ENCODE measurements at regions not wholly inside any gene's neighbourhood (a gene's known extent, or its start where the extent isn't known, plus 50 kb on each side); places are given as distances from the start of the nearest gene placed in this dataset.

DNA sequence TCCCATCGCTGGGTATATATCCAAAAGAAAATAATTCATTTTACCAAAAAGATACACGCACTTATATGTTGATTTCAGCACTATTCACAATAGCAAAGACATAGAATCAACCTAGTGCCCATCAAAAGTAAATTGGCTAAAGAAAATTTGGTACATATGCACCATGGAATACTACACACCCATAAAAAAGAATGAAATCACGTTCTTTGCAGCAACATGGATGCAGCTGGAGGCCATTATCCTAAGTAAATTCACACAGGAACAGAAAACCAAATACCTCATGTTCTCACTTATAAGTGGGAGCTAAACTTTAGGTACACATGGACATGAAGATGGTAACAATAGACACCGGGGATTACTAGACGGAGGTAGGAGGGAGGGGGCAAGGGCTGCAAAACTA, 50.0 kb upstream of the ZNF644 start:
- intact Hi-C loops (cut with micrococcal nuclease; ENCODE audit: unreplicated experiment) = no loop called here
- no TSS peak for BruUV-seq (replicated peaks)
- H3K9me2 ChIP-seq (ENCODE audit: insufficient read depth) = no peaks in the 10 kb centered on the region
- no peaks in the 10 kb centered on the region; the same call in 1 of the 2 replicates for H3K4me1 ChIP-seq (replicated peaks; ENCODE audit: insufficient read depth)
- no peaks in the 10 kb centered on the region for H3K9me3 ChIP-seq (ENCODE audit: insufficient read depth, low read depth)
- no peak overlapping the region for H3K4me2 ChIP-seq
- no peaks in the 10 kb centered on the region for H3K27me3 ChIP-seq (ENCODE audit: insufficient read depth, low read depth)
- no peak overlapping the region for H3K4me3 ChIP-seq
- POLR2A ChIA-PET (ENCODE audit: unreplicated experiment) = no interaction called here
- H3F3A ChIP-seq (ENCODE audit: insufficient read depth, low read depth) = no peaks in the 10 kb centered on the region
- no peak overlapping the region for H3K27ac ChIP-seq
- no peaks in the 10 kb centered on the region for H3K36me3 ChIP-seq (ENCODE audit: low read depth)
- no peaks in the 10 kb centered on the region for H4K20me1 ChIP-seq (ENCODE audit: insufficient read depth)
- DNase-seq = no peak
- CTCF ChIA-PET = no interaction called here
- TF ChIP-seq EZH2 (IDR thresholded peaks at IDR 0.05; ENCODE audit: low read depth) = no peak
- TF ChIP-seq, protein P1, sequence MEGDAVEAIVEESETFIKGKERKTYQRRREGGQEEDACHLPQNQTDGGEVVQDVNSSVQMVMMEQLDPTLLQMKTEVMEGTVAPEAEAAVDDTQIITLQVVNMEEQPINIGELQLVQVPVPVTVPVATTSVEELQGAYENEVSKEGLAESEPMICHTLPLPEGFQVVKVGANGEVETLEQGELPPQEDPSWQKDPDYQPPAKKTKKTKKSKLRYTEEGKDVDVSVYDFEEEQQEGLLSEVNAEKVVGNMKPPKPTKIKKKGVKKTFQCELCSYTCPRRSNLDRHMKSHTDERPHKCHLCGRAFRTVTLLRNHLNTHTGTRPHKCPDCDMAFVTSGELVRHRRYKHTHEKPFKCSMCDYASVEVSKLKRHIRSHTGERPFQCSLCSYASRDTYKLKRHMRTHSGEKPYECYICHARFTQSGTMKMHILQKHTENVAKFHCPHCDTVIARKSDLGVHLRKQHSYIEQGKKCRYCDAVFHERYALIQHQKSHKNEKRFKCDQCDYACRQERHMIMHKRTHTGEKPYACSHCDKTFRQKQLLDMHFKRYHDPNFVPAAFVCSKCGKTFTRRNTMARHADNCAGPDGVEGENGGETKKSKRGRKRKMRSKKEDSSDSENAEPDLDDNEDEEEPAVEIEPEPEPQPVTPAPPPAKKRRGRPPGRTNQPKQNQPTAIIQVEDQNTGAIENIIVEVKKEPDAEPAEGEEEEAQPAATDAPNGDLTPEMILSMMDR (conservative IDR thresholded peaks at IDR 0.05) = no peak
- no peak overlapping the region for H2AFZ ChIP-seq
- no peaks in the 10 kb centered on the region for H3K79me2 ChIP-seq (ENCODE audit: low read depth)

Measured in PC-9 (cell line).